22Rv1 (cell line): ENCODE measurements at regions not wholly inside any gene's neighbourhood (a gene's known extent, or its start where the extent isn't known, plus 50 kb on each side); places are given as distances from the start of the nearest gene placed in this dataset.

ENCODE experiments used
- ZFX ChIP-seq: fragments of 450-650 bp; IDR thresholded peaks from 2 replicates; pipeline ENCODE4 v1.6.1; 2017; ENCODE audit warnings: antibody characterized with exemption, borderline replicate concordance
- TF ChIP-seq, protein P1 (sequence below): fragments of 450-650 bp; IDR thresholded peaks from 2 replicates; pipeline ENCODE4 v1.5.1; 2017; ENCODE audit warnings: mild to moderate bottlenecking

DNA sequence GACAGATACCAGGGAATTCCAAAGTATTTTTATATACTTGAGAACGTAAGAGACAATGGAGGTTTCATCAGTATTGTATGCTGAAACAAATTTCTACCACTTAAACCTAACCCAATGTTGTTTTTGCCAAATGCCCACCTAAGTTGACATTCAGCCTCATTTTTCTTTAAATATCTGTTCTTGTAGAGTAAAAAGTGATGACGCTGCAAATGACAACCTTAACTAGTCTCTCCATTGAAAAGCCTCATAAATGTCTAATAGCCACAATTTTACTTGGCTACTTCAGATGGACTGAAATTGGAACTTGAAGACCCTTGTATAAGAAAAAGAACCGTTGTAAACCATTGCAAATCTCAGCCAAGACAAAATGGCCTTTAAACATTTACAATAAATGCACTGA is 176.9 kb downstream of the CRPPA start:
- TF ChIP-seq, protein P1, sequence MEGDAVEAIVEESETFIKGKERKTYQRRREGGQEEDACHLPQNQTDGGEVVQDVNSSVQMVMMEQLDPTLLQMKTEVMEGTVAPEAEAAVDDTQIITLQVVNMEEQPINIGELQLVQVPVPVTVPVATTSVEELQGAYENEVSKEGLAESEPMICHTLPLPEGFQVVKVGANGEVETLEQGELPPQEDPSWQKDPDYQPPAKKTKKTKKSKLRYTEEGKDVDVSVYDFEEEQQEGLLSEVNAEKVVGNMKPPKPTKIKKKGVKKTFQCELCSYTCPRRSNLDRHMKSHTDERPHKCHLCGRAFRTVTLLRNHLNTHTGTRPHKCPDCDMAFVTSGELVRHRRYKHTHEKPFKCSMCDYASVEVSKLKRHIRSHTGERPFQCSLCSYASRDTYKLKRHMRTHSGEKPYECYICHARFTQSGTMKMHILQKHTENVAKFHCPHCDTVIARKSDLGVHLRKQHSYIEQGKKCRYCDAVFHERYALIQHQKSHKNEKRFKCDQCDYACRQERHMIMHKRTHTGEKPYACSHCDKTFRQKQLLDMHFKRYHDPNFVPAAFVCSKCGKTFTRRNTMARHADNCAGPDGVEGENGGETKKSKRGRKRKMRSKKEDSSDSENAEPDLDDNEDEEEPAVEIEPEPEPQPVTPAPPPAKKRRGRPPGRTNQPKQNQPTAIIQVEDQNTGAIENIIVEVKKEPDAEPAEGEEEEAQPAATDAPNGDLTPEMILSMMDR = no peak
- TF ChIP-seq ZFX = no peak
